Adrenal gland (tissue), 9 donors: ENCODE measurements at regions not wholly inside any gene's neighbourhood (a gene's known extent, or its start where the extent isn't known, plus 50 kb on each side); places are given as distances from the start of the nearest gene placed in this dataset.

Experiments
- DNase-seq, 7 donors: peaks; one replicate each; pipeline ENCODE4 v3.0.0-alpha.2; 2019 to 2020
- H3K27ac ChIP-seq, 5 donors: fragments of 200-600 bp; sonication (generic) in 4 of 5; 1 replicate in 3 of 5; 2 replicates in 2 of 5; pipeline versions ENCODE4 v1.5.1 to v1.8.0; 2016 to 2020; ENCODE audit warnings: mild to moderate bottlenecking in 1 of 5
- H3K27me3 ChIP-seq: fragments of 200-600 bp; 2 replicates; pipeline ENCODE4 v1.8.0; 2021
- H3K36me3 ChIP-seq, 2 donors: fragments of 200-600 bp; replicated peaks in 1 of 2; 1 replicate in 1 of 2; 2 replicates in 1 of 2; pipeline versions ENCODE4 v1.5.1 to v1.8.0; 2018 to 2022
- H3K4me1 ChIP-seq, 2 donors: fragments of 200-600 bp; replicated peaks in 1 of 2; 1 replicate in 1 of 2; 2 replicates in 1 of 2; pipeline versions ENCODE4 v1.5.1 to v1.8.0; 2018 to 2021
- H3K4me3 ChIP-seq, 4 donors: fragments of 200-600 bp; sonication (generic) in 3 of 4; one replicate each; pipeline ENCODE4 v1.5.1; 2016 to 2018
- H3K9me3 ChIP-seq, 3 donors: fragments of 200-600 bp; sonication (generic) in 1 of 3; replicated peaks in 1 of 3; 1 replicate in 2 of 3; 2 replicates in 1 of 3; pipeline versions ENCODE4 v1.5.1 to v1.8.0; 2016 to 2021
- POLR2A ChIP-seq, 2 donors: fragments of 450-650 bp; IDR thresholded peaks; one replicate each; pipeline ENCODE4 v1.6.1; 2017; ENCODE audit warnings: antibody characterized with exemption in 2 of 2, mild to moderate bottlenecking in 2 of 2, moderate library complexity in 1 of 2
- WGBS, 4 donors: extraction: QIAGEN DNeasy Blood & Tissue Kit in 2 of 4; methylation state at CpG; one replicate each; pipeline versions ENCODE4 v1.1.5 to v1.1.7; 2013 to 2017; 5-methylcytosine and 5-hydroxymethylcytosine counted together
- intact Hi-C, 2 donors: fragments of 100-400 bp; cut with DNase I; formaldehyde crosslinking; loops; one replicate each; pipeline versions ENCODE4 v1.14.1 to v1.15.0; 2022 to 2023
- TF ChIP-seq, protein P1 (sequence below), 6 experiments: fragments of 450-650 bp in 4 of 6; fragments of 200-600 bp in 2 of 6; sonication (generic) in 1 of 6; IDR thresholded peaks; 1 replicate in 5 of 6; 2 replicates in 1 of 6; pipeline versions ENCODE4 v1.5.1 to v1.8.0; 2016 to 2021; ENCODE audit warnings: antibody characterized with exemption in 6 of 6, mild to moderate bottlenecking in 2 of 6, moderate library complexity in 1 of 6
- donor health status: healthy with polysubstance abuse.
- donor health status: Bipolar disorder and iron deficiency.
- donor health status: DM: yes; HTN: yes; CAD: no.
- donor health status: DM: no; HTN: no; CAD: no.
- donor health status: DM: no; HTN: no; CAD: no.

DNA sequence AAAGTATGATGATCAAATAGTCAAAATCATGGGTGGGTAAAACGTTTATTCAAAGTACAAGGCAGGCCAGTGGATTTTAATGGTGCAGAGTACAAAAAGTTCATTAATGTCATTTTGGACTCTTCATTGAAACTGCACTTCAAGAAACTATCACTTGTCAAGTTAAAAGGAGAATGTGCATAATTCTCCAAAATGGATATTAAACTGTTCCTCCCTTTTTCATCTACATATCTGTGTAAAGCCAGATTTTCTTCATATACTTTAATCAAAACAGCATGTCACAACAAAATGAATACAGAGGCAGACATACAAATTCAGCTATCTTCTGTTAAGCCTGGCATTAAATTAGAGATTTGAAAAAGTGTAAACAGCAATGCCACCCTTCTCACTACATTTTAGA lies 401.6 kb downstream of the NR2F1-AS1 start:
- no peaks in the 10 kb centered on the region for H3K9me3 ChIP-seq

DNA sequence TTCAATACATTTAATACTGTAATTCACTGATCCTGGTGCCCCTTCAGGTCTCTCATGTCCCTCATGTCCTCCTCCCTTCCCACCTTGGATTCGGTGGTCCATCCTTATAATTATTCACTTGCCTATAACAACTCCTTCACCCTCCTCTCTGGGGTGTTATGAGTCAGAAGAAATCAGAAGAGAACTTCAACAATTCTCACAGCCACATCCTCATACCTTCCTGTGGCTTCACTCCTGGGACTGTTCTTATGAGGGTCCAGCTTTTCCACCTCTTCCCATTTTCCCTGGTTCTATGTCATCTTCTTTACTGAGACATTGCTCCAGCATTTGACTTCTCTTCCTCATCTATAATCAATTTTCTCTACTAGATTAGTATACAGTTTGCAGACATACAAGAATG lies 406.1 kb downstream of the NR2F1-AS1 start:
- Histone ChIP-seq H3K9me3 (no peaks in the 10 kb centered on the region), H3K4me3 (no peak overlapping the region), H3K27ac (no peak overlapping the region), H3K4me1 (no peaks in the 10 kb centered on the region), H3K36me3 (no peaks in the 10 kb centered on the region), H3K27me3 (no peaks in the 10 kb centered on the region)
- intact Hi-C loops, result no loop called here
- TF ChIP-seq, protein P1, sequence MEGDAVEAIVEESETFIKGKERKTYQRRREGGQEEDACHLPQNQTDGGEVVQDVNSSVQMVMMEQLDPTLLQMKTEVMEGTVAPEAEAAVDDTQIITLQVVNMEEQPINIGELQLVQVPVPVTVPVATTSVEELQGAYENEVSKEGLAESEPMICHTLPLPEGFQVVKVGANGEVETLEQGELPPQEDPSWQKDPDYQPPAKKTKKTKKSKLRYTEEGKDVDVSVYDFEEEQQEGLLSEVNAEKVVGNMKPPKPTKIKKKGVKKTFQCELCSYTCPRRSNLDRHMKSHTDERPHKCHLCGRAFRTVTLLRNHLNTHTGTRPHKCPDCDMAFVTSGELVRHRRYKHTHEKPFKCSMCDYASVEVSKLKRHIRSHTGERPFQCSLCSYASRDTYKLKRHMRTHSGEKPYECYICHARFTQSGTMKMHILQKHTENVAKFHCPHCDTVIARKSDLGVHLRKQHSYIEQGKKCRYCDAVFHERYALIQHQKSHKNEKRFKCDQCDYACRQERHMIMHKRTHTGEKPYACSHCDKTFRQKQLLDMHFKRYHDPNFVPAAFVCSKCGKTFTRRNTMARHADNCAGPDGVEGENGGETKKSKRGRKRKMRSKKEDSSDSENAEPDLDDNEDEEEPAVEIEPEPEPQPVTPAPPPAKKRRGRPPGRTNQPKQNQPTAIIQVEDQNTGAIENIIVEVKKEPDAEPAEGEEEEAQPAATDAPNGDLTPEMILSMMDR (IDR thresholded peaks at IDR 0.05), result no peak
- TF ChIP-seq POLR2A (IDR thresholded peaks at IDR 0.05), result no peak
- no peak for DNase-seq
- WGBS, 4 donors, result 79 to 93% (median 82%) methylated on average over 1 of the region's 1 CpG

More for the DNA sequence above, 401.6 kb downstream of the NR2F1-AS1 start:
- no peak for TF ChIP-seq POLR2A (IDR thresholded peaks at IDR 0.05)
- TF ChIP-seq, protein P1 (IDR thresholded peaks at IDR 0.05), result no peak
- no peak for DNase-seq
- 35 to 57% (median 50%) methylated on average over 1 of the region's 1 CpG for WGBS, 4 donors
- Histone ChIP-seq H3K4me3 (no peak overlapping the region), H3K36me3 (no peaks in the 10 kb centered on the region), H3K4me1 (no peaks in the 10 kb centered on the region), H3K27me3 (no peaks in the 10 kb centered on the region), H3K27ac (no peak overlapping the region)
- intact Hi-C loops, result no loop called here

DNA sequence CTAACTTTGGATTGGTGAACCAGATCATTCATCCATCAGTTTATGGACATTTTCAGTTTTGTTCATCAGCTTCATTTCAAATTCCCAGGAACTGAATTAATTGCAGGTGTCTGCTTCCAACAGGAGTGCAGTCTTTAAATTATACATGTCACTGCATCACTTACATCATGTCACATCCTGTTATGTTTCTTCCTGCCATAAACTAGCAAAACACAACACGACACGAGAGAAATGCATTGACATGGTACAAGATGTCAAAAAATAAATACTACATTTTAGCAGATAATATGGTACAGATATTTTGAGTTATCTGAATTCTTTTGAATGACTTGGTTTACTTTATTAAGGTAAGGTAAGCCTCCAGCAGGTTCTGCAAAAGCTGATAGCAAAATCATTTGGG lies 415.5 kb downstream of the NR2F1-AS1 start:
- intact Hi-C loops, result no loop called here
- Histone ChIP-seq H3K27ac (no peak overlapping the region), H3K36me3 (no peaks in the 10 kb centered on the region), H3K4me1 (peaks cover 0 to 18% of the 10 kb centered on the region in 2 donors), H3K9me3 (no peaks in the 10 kb centered on the region), H3K27me3 (no peaks in the 10 kb centered on the region), H3K4me3 (no peak overlapping the region)
- no peak for DNase-seq
- WGBS, 4 donors, result 63 to 77% (median 70%) methylated on average over 2 of the region's 2 CpGs
- TF ChIP-seq POLR2A (IDR thresholded peaks at IDR 0.05), result no peak
- TF ChIP-seq, protein P1 (IDR thresholded peaks at IDR 0.05), result no peak

DNA sequence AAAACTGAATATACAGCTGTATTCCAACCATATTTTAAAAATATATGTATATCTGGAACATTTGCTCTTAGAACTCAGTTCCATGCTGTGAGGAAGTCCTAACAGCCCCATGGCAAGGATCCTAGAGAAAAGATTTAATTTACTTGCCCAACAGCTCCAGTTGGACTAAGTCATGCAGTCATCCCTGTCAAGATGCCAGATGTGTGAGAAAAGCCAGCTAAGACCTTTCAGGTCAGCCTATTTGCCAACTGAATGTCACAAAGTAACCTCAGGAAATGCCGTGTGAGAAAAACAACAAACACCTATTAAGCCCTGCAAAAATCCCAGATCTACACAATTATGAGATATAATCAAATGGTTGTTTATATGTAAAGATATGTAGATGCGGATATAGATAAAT lies 416.3 kb downstream of the NR2F1-AS1 start:
- H3K4me1 ChIP-seq, result peaks cover 0 to 18% of the 10 kb centered on the region in 2 donors
- WGBS, 4 donors, result 57 to 74% (median 65%) methylated on average over 2 of the region's 2 CpGs
- H3K9me3 ChIP-seq, result no peaks in the 10 kb centered on the region
- H3K27ac ChIP-seq, result no peak overlapping the region
- no peak overlapping the region for H3K4me3 ChIP-seq
- intact Hi-C loops, result no loop called here
- H3K27me3 ChIP-seq, result no peaks in the 10 kb centered on the region
- peak in 5 of 7 donors; percentile 10 to 57 (median 26) for DNase-seq
- no peak for TF ChIP-seq POLR2A (IDR thresholded peaks at IDR 0.05)
- TF ChIP-seq, protein P1 (IDR thresholded peaks at IDR 0.05), result no peak
- no peaks in the 10 kb centered on the region for H3K36me3 ChIP-seq
